HK-2 (cell line): ENCODE measurements at regions not wholly inside any gene's neighbourhood (a gene's known extent, or its start where the extent isn't known, plus 50 kb on each side); places are given as distances from the start of the nearest gene placed in this dataset.

Experiments used
- DNase-seq: peaks from one replicate; pipeline ENCODE4 v3.0.0-alpha.2; 2018; ENCODE audit not compliant: unreplicated experiment

- DNase-seq, result no peak
Observed at GRCh38 chr2:212618636-212619035, 80.0 kb upstream of the ERBB4 start.

- DNase-seq, result no peak
Observed at GRCh38 chr2:212610872-212611425, 72.3 kb upstream of the ERBB4 start.

GRCh38 chr2:212609479-212609878 is 70.9 kb upstream of the ERBB4 start:
- DNase-seq, result no peak

GRCh38 chr2:212607080-212607479 is 68.5 kb upstream of the ERBB4 start:
- no peak for DNase-seq

GRCh38 chr2:212606232-212606631 is 67.6 kb upstream of the ERBB4 start:
- DNase-seq, result no peak

GRCh38 chr2:212596688-212597087 is 58.1 kb upstream of the ERBB4 start:
- no peak for DNase-seq

GRCh38 chr2:212596276-212596675 is 57.7 kb upstream of the ERBB4 start:
- DNase-seq, result no peak

- DNase-seq, result no peak
Observed at GRCh38 chr2:212595036-212595654, 56.5 kb upstream of the ERBB4 start.

GRCh38 chr2:212592695-212593094 is 54.1 kb upstream of the ERBB4 start:
- DNase-seq, result no peak
